Prostate gland (tissue), 2 donors: ENCODE measurements at regions not wholly inside any gene's neighbourhood (a gene's known extent, or its start where the extent isn't known, plus 50 kb on each side); places are given as distances from the start of the nearest gene placed in this dataset.

Source experiments
- POLR2A ChIP-seq: fragments of 450-650 bp; IDR thresholded peaks from one replicate; pipeline ENCODE4 v1.6.1; 2016; ENCODE audit warnings: antibody characterized with exemption, mild to moderate bottlenecking
- POLR2AphosphoS5 ChIP-seq: sonication (generic); formaldehyde crosslinking; IDR thresholded peaks from one replicate; pipeline ENCODE4 v1.6.1; 2017; ENCODE audit warnings: antibody characterized with exemption
- TF ChIP-seq, protein P1 (sequence below), 4 experiments: fragments of 200-600 bp in 2 of 4; fragments of 450-650 bp in 2 of 4; sonication (generic) in 2 of 4; IDR thresholded peaks; 1 replicate in 3 of 4; 2 replicates in 1 of 4; pipeline ENCODE4 v1.5.1; 2016 to 2019; ENCODE audit warnings: antibody characterized with exemption in 4 of 4, mild to moderate bottlenecking in 2 of 4, moderate library complexity in 2 of 4

DNA sequence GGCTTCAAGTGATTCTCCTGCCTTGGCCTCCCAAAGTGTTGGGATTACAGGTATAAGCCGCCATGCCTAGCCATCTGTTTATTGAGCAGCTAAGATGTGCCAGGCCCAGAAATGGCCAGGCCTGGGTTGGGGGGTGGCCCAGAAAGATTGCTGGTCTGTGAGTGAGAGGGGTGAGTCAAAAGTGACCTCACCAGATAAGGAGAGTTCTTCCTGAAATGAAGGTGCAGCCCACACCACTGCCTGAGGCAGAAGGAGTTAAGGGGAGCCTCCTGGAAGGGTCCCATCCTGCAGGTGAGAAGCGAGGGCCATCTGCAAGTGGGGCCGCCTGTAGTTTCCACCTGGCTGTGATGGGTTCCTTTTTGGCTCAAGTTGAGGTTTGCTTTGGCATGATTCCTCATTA is 96.9 kb upstream of the KLF4 start:
- TF ChIP-seq POLR2A = no peak
- TF ChIP-seq, protein P1, sequence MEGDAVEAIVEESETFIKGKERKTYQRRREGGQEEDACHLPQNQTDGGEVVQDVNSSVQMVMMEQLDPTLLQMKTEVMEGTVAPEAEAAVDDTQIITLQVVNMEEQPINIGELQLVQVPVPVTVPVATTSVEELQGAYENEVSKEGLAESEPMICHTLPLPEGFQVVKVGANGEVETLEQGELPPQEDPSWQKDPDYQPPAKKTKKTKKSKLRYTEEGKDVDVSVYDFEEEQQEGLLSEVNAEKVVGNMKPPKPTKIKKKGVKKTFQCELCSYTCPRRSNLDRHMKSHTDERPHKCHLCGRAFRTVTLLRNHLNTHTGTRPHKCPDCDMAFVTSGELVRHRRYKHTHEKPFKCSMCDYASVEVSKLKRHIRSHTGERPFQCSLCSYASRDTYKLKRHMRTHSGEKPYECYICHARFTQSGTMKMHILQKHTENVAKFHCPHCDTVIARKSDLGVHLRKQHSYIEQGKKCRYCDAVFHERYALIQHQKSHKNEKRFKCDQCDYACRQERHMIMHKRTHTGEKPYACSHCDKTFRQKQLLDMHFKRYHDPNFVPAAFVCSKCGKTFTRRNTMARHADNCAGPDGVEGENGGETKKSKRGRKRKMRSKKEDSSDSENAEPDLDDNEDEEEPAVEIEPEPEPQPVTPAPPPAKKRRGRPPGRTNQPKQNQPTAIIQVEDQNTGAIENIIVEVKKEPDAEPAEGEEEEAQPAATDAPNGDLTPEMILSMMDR (IDR thresholded peaks at IDR 0.05) = no peak
- TF ChIP-seq POLR2AphosphoS5 = no peak
